GM19455 (cell line): ENCODE measurements at regions not wholly inside any gene's neighbourhood (a gene's known extent, or its start where the extent isn't known, plus 50 kb on each side); places are given as distances from the start of the nearest gene placed in this dataset.

Experiments
- ATAC-seq: cut with Tn5 transposase; IDR thresholded peaks from one replicate; pipeline ENCODE4 v1.9.1; 2021; ENCODE audit not compliant: unreplicated experiment

GRCh38 chr16:73713778-73714495, 582.7 kb upstream of the PSMD7 start:
- ATAC-seq, result no peak

- ATAC-seq, result no peak
Measured at GRCh38 chr16:73713251-73713650, 583.4 kb upstream of the PSMD7 start.

GRCh38 chr16:73711406-73712080, 585.1 kb upstream of the PSMD7 start:
- no peak for ATAC-seq

GRCh38 chr16:73710526-73710925, 586.1 kb upstream of the PSMD7 start:
- ATAC-seq, result no peak

- ATAC-seq, result no peak
Measured at GRCh38 chr16:73707863-73708262, 588.8 kb upstream of the PSMD7 start.

- ATAC-seq, result no peak
Measured at GRCh38 chr16:73703891-73704290, 592.7 kb upstream of the PSMD7 start.

GRCh38 chr16:73697336-73697735, 599.3 kb upstream of the PSMD7 start:
- no peak for ATAC-seq

GRCh38 chr16:73692861-73693260, 603.8 kb upstream of the PSMD7 start:
- no peak for ATAC-seq

GRCh38 chr16:73683804-73684203, 612.8 kb upstream of the PSMD7 start:
- ATAC-seq, result no peak

- ATAC-seq, result no peak
Measured at GRCh38 chr16:73672135-73672534, 624.2 kb upstream of the ZFHX3 start.

- ATAC-seq, result no peak
Measured at GRCh38 chr16:73670836-73671820, 623.2 kb upstream of the ZFHX3 start.

- no peak for ATAC-seq
Measured at GRCh38 chr16:73669535-73670274, 621.8 kb upstream of the ZFHX3 start.

GRCh38 chr16:73663720-73664119, 615.8 kb upstream of the ZFHX3 start:
- no peak for ATAC-seq

GRCh38 chr16:73636196-73636595, 588.3 kb upstream of the ZFHX3 start:
- ATAC-seq, result no peak

GRCh38 chr16:73629011-73629410, 581.1 kb upstream of the ZFHX3 start:
- no peak for ATAC-seq

- no peak for ATAC-seq
Measured at GRCh38 chr16:73617738-73618137, 569.8 kb upstream of the ZFHX3 start.

GRCh38 chr16:73616770-73617169, 568.8 kb upstream of the ZFHX3 start:
- ATAC-seq, result no peak

GRCh38 chr16:73616166-73616753, 568.3 kb upstream of the ZFHX3 start:
- ATAC-seq, result no peak

GRCh38 chr16:73615071-73615940, 567.4 kb upstream of the ZFHX3 start:
- ATAC-seq, result no peak
